OCI-M2 (cell line): ENCODE measurements at regions not wholly inside any gene's neighbourhood (a gene's known extent, or its start where the extent isn't known, plus 50 kb on each side); places are given as distances from the start of the nearest gene placed in this dataset.
"Not testable (repeated sequence)": the region's sequence is repeated elsewhere in the genome, so short reads cannot be mapped to it uniquely, and the experiment has no call there.

ENCODE experiments used
- DNase-seq: peaks from one replicate; lab custom pipeline; 2025; ENCODE audit not compliant: unreplicated experiment; lab: John Stamatoyannopoulos, UW

DNA sequence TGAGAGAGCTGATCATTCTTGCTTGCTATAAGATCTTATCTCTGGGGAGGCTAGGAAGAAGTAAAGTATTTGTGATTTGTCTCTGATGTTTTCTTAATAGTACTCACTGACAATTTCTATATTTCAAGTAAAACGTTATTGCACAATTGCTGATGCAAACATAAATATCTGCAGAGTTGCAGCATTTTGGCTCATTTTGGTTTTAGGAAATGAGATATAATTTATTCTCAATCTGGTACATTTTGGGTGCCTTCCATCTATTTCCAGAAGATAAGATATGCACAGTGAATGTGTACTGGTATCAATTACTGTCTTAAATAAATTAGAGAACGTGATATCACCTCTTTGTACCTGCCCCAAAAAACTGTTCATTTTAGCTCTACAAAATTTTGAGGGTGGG lies 1431.5 kb downstream of the BRINP3 start:
- DNase-seq, result no peak

DNA sequence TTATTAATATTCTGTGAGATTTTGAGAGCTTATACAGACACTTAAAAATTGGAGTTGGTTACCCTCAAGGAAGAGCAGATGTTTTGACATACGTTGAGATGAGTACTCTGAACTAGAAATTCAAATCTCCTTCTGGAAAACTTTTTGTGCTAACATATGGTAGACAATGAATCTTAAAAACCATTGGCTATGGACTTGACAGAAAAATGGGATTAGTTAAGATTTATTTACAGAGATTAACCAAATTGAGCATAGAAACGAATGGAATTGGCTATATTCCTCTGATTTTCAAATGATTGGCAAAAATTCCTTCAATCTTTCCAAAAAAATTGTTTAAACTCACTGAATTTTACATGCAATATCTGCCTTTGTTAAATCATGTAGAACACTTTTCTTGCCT lies 1392.9 kb downstream of the BRINP3 start:
- no peak for DNase-seq

GRCh38 chr1:189103956-189104355 lies 1373.7 kb downstream of the BRINP3 start:
- no peak for DNase-seq

DNA sequence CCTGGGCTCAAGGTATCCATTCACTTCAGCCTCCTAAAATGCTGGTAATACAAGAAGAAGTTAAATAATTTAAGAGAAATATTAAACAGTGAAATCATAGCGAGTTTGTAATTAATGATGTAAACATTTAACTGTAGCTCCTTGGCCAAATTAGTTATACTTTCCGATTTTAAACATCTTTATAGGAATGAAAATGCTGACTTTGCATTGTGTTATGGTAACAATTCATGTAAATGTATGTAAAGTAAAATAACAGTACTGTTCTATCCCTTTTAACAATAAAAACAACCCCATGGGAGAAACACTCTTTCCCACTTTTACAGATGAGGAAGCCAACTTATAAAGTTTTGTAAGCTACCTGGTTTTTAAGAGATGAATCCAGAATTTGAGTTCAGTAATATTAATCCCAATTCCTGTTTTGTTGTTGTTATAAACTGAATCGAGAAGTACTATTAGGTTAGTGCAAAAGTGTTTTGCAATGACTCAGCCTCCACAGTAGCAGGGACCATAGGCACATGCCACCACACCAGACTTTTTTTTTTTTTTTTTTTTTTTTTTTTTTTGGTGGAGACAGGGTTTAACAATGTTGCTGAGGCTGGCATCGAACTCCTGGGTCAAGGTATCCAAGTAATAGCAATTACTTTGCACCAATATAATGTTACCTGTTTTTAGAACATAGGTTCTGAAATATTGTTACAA lies 1360.4 kb downstream of the BRINP3 start:
- no peak for DNase-seq

DNA sequence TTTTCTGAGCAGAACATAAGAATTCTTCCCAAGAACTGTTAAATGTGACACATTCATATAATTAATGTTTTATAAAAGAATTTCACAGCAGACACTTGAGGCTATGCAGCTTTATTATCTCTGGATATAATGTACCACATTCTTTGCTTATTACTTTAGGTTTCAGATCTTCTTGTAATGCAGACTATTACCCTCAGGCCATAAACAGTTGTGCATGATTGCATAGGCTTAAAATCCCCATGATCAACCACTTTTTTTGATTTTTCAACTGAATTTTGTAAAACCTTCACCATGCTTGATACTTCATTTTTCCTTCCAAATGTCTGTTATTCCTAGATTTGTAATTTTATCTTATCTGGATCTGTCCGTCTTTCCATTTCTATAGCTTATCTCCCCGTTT lies 1355.7 kb downstream of the BRINP3 start:
- no peak for DNase-seq

- DNase-seq, result no peak
Measured at GRCh38 chr1:189125694-189126093, 1352.0 kb downstream of the BRINP3 start.

GRCh38 chr1:189131576-189131975 lies 1346.1 kb downstream of the BRINP3 start:
- DNase-seq, result no peak

GRCh38 chr1:189139748-189140147 lies 1337.9 kb downstream of the BRINP3 start:
- not testable (repeated sequence) for DNase-seq

DNA sequence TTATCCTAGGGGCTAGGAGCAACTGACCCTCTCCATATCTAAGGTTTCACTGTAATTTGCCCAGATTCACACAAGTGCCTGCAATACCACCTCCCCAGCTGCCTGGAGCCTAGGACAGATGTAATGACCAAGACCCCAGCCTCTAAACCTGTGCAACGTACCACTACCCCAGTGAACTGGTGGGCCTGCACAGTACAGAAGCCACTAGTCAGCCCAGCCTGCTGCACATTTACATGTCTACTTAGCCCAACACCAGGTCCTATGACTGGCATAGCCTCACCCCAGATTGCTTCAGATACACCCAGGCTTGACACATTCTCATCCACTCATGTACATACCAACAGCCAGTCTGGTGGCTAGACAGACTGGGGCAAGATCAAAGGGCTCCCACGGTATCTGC lies 1336.6 kb downstream of the BRINP3 start:
- no peak for DNase-seq

DNA sequence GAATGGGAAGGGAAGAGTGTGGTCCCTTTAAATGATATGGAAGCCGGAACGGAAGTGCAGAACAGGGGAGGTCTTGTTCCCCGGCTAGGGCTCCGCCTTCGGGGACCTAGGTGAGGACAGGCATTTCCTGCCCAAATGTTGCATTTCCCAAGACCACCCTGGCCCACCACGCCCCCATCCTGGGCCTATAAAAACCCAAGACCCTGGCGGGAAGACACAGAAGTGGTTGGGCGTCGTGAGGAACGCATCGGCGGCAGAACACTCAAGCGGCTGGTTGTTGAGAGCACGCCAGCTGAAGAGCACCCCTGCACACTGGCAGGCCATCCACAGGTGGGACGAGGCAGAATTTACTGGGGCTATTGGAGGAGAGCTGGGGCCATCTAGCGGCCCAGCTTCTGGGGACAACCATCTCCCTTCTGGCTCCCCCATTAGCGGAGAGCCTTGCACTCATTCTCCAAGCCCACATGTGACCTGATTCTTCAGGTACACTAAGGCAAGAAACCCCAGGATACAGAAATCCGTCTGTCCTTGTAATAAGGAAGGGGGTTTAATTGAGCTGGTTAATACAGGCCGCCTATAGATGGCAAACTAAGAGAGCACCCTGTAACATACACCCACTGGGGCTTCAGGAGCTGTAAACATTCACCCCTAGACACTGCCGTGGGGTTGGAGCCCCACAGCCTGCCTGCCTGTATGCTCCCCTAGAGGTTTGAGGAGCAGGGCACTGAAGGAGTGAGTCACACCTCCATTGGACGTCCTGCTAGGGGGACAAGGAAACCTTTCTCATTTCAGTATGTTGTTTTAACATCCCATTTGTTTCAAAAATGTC lies 1327.9 kb downstream of the BRINP3 start:
- DNase-seq, result no peak

GRCh38 chr1:189150624-189151023 lies 1327.0 kb downstream of the BRINP3 start:
- no peak for DNase-seq

GRCh38 chr1:189151361-189151760 lies 1326.3 kb downstream of the BRINP3 start:
- DNase-seq, result no peak

- DNase-seq, result no peak
Measured at GRCh38 chr1:189152685-189153084, 1325.0 kb downstream of the BRINP3 start.

DNA sequence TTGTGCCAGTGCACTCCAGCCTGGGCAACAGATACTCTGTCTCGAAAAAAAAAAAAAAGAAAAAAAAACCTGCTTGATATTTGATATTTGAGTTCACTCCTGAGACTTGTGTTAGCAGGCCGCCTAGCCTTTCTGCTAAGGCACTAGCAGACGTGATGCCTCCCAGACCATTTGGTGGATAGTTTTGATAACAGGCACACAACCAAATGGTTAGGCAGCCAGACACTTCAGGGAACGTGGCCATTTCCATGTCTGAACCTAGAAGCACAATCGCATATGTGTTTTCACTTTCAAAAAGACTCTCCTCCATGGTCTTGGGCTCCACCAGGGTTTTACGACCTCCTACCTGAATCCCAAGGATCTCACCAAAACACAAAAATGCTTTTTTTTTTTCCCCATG lies 1319.5 kb downstream of the BRINP3 start:
- DNase-seq, result no peak

- DNase-seq, result no peak
Measured at GRCh38 chr1:189175889-189176288, 1301.8 kb downstream of the BRINP3 start.

GRCh38 chr1:189180057-189180456 lies 1297.6 kb downstream of the BRINP3 start:
- DNase-seq, result no peak

- no peak for DNase-seq
Measured at GRCh38 chr1:189185097-189185496, 1292.6 kb downstream of the BRINP3 start.

DNA sequence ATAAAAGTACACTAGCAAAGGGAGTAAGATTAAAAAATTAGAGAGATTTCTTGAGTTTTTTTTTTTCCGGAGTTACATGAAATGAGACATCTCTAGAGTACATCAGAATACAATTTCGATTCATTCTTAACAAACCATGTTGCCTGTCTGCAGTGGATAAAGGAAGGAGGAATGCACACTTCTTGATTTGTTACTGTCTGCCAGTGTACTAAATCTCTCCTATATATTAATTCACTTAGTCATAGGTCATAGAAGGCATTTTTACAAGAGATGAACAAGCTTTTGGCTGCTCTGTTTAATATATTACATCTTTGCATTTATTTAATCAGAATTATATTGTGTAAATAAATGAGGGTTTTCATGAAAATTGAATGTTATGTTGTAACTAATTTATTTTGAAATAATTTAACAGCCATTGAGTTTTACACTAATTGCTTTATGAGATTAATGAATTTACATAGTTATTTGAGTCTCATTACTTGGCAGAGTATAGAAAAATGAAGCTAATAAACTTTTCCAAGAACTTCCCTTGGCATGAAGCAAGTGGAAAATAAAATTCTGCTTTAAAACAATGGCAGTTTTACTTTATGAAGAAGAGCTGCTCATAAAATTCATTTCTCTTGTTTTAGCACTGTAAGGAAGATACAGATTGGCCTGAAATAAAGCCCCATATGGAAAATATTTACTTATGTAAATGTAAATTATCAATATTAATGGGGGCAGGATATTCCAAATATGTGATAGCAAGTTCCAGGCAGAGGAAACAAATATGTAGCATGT lies 1284.7 kb downstream of the BRINP3 start:
- DNase-seq, result no peak

DNA sequence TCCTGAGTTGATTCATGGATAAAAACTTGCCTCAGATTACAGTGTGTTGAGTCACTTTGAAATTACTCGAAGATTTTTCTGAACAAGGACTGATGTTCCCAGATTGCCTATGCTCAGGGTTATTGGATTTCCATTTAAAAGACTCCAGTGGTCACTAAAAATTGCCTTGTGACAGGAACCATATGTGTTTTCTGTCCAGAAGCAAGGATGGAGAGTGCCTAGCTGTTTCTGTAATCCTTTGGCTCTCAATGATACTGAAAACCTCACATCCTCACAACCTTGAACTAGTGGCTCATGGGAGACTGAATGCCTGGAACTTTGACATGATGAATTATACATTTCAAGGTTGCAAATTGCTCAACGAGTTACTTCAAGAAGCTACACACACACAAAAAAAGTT lies 1271.8 kb downstream of the BRINP3 start:
- DNase-seq, result no peak

GRCh38 chr1:189206617-189207016 lies 1271.0 kb downstream of the BRINP3 start:
- DNase-seq, result no peak

GRCh38 chr1:189211742-189212141 lies 1265.9 kb downstream of the BRINP3 start:
- no peak for DNase-seq

DNA sequence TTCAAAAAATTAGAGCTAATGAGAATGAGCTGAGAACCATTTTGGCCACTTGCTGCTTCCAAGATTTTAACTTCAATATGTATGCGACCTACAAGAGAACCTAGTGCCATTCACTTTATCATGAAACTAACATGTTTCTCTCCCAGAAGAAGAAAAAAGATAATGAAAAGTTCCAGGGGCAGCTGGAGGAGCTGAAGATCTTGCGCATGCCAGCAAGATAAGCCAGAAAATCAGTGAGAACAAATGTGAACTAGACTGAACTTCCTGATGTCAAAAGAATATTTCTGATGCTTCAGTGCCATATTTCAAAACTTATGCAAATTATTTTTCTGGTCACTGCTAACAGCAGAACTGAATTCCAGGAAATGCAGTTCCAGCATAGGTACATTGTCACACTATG lies 1265.1 kb downstream of the BRINP3 start:
- DNase-seq, result no peak
